Aorta (tissue), 5 donors: ENCODE measurements at regions not wholly inside any gene's neighbourhood (a gene's known extent, or its start where the extent isn't known, plus 50 kb on each side); places are given as distances from the start of the nearest gene placed in this dataset.
"Not testable (repeated sequence)": the region's sequence is repeated elsewhere in the genome, so short reads cannot be mapped to it uniquely, and the experiment has no call there.

ENCODE experiments used
- ATAC-seq: fragments of 200-7000 bp; cut with Tn5 transposase; one replicate; pipeline ENCODE4 v1.9.1; 2022; ENCODE audit warnings: moderate library complexity; ENCODE audit not compliant: low FRiP score
- DNase-seq, 2 donors: peaks; one replicate each; pipeline ENCODE4 v3.0.0-alpha.2; 2020
- H3K27ac ChIP-seq, 2 donors: one replicate each; pipeline ENCODE4 v1.5.1; 2013; ENCODE audit warnings: low read length in 2 of 2, mild to moderate bottlenecking in 2 of 2, moderate library complexity in 2 of 2, control low read depth in 1 of 2, inconsistent platforms in 1 of 2, low read depth in 1 of 2
- H3K27me3 ChIP-seq, 2 donors: one replicate each; pipeline ENCODE4 v1.6.1; 2013; ENCODE audit warnings: control low read depth in 1 of 2, low read length in 1 of 2, mild to moderate bottlenecking in 1 of 2, moderate library complexity in 1 of 2; ENCODE audit not compliant: insufficient read depth in 2 of 2, control insufficient read depth in 1 of 2
- H3K36me3 ChIP-seq, 2 donors: one replicate each; pipeline ENCODE4 v1.6.1; 2013; ENCODE audit warnings: control low read depth in 1 of 2, low read length in 1 of 2, mild to moderate bottlenecking in 1 of 2; ENCODE audit not compliant: insufficient read depth in 2 of 2, control insufficient read depth in 1 of 2
- H3K4me1 ChIP-seq, 2 donors: one replicate each; pipeline ENCODE4 v1.6.1; 2013; ENCODE audit warnings: low read length in 2 of 2, control low read depth in 1 of 2, mild to moderate bottlenecking in 1 of 2, moderate library complexity in 1 of 2; ENCODE audit not compliant: insufficient read depth in 2 of 2, control insufficient read depth in 1 of 2
- H3K4me3 ChIP-seq, 2 donors: one replicate each; pipeline ENCODE4 v1.5.1; 2013; ENCODE audit warnings: low read length in 2 of 2, control low read depth in 1 of 2, mild to moderate bottlenecking in 1 of 2
- H3K9me3 ChIP-seq: one replicate; pipeline ENCODE4 v1.6.1; 2013; ENCODE audit warnings: mild to moderate bottlenecking, low read length; ENCODE audit not compliant: control insufficient read depth
- WGBS, 2 donors: extraction: QIAGEN DNeasy Blood & Tissue Kit; methylation state at CpG; one replicate each; pipeline ENCODE4 v1.1.7; 2013; 5-methylcytosine and 5-hydroxymethylcytosine counted together
- intact Hi-C, 2 donors: fragments of 100-400 bp; cut with DNase I; formaldehyde crosslinking; loops; one replicate each; pipeline versions ENCODE4 v1.14.2 to v1.15.0; 2022
- donor health status: healthy with polysubstance abuse.
- donor health status: Bipolar disorder and iron deficiency.
- donor health status: DM: no; HTN: no; CAD: no.
- donor health status: DM: no; HTN: no; CAD: no.
- donor health status: DM: yes; HTN: yes; CAD: no.

DNA sequence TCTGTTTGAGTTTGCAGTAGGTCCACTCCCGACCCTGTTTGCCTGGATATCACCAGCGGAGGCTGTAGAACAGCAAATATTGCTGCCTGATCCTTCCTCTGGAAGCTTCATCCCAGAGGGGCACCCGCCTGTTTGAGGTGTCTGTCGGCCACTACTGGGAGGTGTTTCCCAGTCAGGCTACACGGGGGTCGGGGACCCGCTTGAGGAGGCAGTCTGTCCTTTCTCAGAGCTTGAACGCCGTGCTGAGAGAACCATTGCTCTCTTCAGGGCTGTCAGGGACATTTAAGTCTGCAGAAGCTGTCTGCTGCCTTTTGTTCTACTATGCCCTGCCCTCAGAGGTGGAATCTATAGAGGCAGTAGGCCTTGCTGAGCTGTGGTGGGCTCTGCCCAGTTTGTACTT, 422.3 kb downstream of the CCDC85A start:
- H3K27ac ChIP-seq, H3K4me1 ChIP-seq, H3K27me3 ChIP-seq, H3K9me3 ChIP-seq, H3K4me3 ChIP-seq, H3K36me3 ChIP-seq, intact Hi-C loops, DNase-seq, ATAC-seq: not testable (repeated sequence)
- 76 to 86% methylated on average over 9 of the region's 9 CpGs for WGBS, 2 donors

- Histone ChIP-seq H3K27me3 (no peaks in the 10 kb centered on the region), H3K4me1 (no peaks in the 10 kb centered on the region), H3K36me3 (no peaks in the 10 kb centered on the region), H3K4me3 (no peak overlapping the region), H3K27ac (no peak overlapping the region), H3K9me3 (no peaks in the 10 kb centered on the region)
- 51 to 57% methylated on average over 1 of the region's 1 CpG for WGBS, 2 donors
- DNase-seq (no peak), ATAC-seq (no peak)
- intact Hi-C loops, result no loop called here
Measured at GRCh38 chr2:56613254-56613653, 429.5 kb downstream of the CCDC85A start.

DNA sequence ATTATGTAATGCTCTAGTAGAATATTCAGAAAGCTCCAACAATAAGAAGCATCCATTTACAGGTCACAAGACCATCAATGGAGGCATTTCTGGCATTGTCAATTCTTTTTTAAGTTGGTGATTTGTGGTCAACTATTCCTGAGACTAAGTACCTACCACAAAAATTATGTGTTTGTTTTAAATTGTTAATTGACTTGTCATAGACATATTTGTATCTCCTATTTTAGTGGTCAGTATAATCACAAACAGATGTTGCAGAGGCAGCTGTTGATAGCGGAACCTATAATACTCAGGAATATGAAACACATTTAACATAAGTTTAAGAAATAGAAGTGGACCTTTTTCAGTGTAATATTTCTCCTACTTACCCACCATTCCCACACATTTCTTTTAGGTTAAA, 430.1 kb downstream of the CCDC85A start:
- Histone ChIP-seq H3K27ac (no peak overlapping the region), H3K4me1 (no peaks in the 10 kb centered on the region), H3K27me3 (no peaks in the 10 kb centered on the region), H3K36me3 (no peaks in the 10 kb centered on the region), H3K4me3 (no peak overlapping the region), H3K9me3 (no peaks in the 10 kb centered on the region)
- no peak for ATAC-seq
- WGBS, 2 donors, result 45 to 86% methylated on average over 1 of the region's 1 CpG
- intact Hi-C loops, result no loop called here
- DNase-seq, result no peak

GRCh38 chr2:56615760-56616159, 432.0 kb downstream of the CCDC85A start:
- ATAC-seq (no peak), DNase-seq (no peak)
- H3K27ac ChIP-seq, result no peak overlapping the region
- no peaks in the 10 kb centered on the region for H3K4me1 ChIP-seq
- H3K9me3 ChIP-seq, result no peaks in the 10 kb centered on the region
- H3K27me3 ChIP-seq, result no peaks in the 10 kb centered on the region
- intact Hi-C loops, result no loop called here
- WGBS, 2 donors, result 42 to 77% methylated on average over 3 of the region's 3 CpGs
- H3K36me3 ChIP-seq, result no peaks in the 10 kb centered on the region
- no peak overlapping the region for H3K4me3 ChIP-seq

- ATAC-seq (no peak), DNase-seq (no peak)
- WGBS, 2 donors, result 79 to 84% methylated on average over 1 of the region's 1 CpG
- H3K4me3 ChIP-seq, result no peak overlapping the region
- intact Hi-C loops, result no loop called here
- no peaks in the 10 kb centered on the region for H3K9me3 ChIP-seq
- H3K27ac ChIP-seq, result no peak overlapping the region
- H3K36me3 ChIP-seq, result no peaks in the 10 kb centered on the region
- H3K27me3 ChIP-seq, result no peaks in the 10 kb centered on the region
- no peaks in the 10 kb centered on the region for H3K4me1 ChIP-seq
Measured at GRCh38 chr2:56624181-56624580, 440.4 kb downstream of the CCDC85A start.

- Histone ChIP-seq H3K4me1 (no peaks in the 10 kb centered on the region), H3K4me3 (no peak overlapping the region), H3K27ac (no peak overlapping the region), H3K9me3 (no peaks in the 10 kb centered on the region), H3K36me3 (no peaks in the 10 kb centered on the region), H3K27me3 (no peaks in the 10 kb centered on the region)
- WGBS, 2 donors, result 77 to 83% methylated on average over 3 of the region's 3 CpGs
- intact Hi-C loops, result no loop called here
- DNase-seq (no peak), ATAC-seq (no peak)
Measured at GRCh38 chr2:56626927-56627326, 443.1 kb downstream of the CCDC85A start.

DNA sequence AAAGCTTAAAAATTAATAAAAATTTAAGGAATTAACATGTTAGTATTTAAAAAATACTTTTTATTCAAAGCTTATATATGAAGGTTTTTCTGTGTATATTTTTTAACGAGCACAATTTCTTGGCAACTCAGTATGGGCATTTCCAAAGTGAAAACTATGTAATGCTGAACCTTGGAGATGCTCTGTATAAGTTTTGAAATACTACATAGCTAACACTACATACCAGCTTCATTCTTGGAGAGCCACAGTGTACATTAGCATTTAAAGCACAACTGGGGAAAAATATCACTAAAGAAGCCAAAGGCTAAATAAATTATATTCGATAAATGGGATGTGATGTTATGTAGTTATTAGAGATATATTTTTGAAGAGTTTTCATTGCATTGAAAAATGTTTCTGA, 446.5 kb downstream of the CCDC85A start:
- intact Hi-C loops, result no loop called here
- no peak for ATAC-seq

DNA sequence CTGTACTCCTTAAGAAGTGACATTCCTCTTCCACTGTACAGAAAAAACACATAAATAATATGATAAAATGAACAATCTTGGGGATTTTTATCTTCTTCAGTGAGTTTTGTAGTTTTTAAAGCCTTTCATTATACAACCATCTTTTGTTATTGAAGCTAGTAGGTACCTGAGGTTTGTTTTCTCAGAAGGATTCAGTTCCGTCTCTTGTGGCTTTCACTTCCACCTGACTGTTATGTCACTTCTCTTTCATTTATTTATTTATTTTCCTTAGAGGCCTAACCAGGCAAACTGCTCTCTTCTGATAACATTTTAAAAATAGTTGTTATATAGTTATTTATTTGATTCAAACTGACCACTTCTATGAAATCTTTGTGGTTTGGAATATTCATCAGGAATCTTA, 464.2 kb downstream of the CCDC85A start:
- ATAC-seq, result no peak
- H3K9me3 ChIP-seq, result no peaks in the 10 kb centered on the region
- no peaks in the 10 kb centered on the region for H3K27me3 ChIP-seq
- DNase-seq, result no peak
- intact Hi-C loops, result no loop called here
- 58 to 72% methylated on average over 1 of the region's 1 CpG for WGBS, 2 donors
- H3K36me3 ChIP-seq, result no peaks in the 10 kb centered on the region
- peaks cover 0 to 2% of the 10 kb centered on the region in 2 donors for H3K4me1 ChIP-seq
- no peak overlapping the region for H3K27ac ChIP-seq
- no peak overlapping the region for H3K4me3 ChIP-seq

More for the DNA sequence above, 446.5 kb downstream of the CCDC85A start:
- Histone ChIP-seq H3K4me3 (no peak overlapping the region), H3K9me3 (no peaks in the 10 kb centered on the region), H3K27me3 (no peaks in the 10 kb centered on the region), H3K27ac (no peak overlapping the region), H3K36me3 (no peaks in the 10 kb centered on the region), H3K4me1 (no peaks in the 10 kb centered on the region)
- WGBS, 2 donors, result 80 to 83% methylated on average over 2 of the region's 2 CpGs
- DNase-seq, result no peak

- no peak overlapping the region for H3K4me3 ChIP-seq
- H3K27ac ChIP-seq, result no peak overlapping the region
- DNase-seq, result no peak
- no peaks in the 10 kb centered on the region for H3K9me3 ChIP-seq
- no peaks in the 10 kb centered on the region for H3K36me3 ChIP-seq
- intact Hi-C loops, result no loop called here
- whole genome bisulfite sequencing, 2 donors, result 78 to 81% methylated on average over 2 of the region's 2 CpGs
- no peaks in the 10 kb centered on the region for H3K27me3 ChIP-seq
- no peak for ATAC-seq
- H3K4me1 ChIP-seq, result peaks cover 0 to 2% of the 10 kb centered on the region in 2 donors
Measured at GRCh38 chr2:56648802-56649201, 465.0 kb downstream of the CCDC85A start.
